OCI-LY7 (cell line): ENCODE measurements at regions not wholly inside any gene's neighbourhood (a gene's known extent, or its start where the extent isn't known, plus 50 kb on each side); places are given as distances from the start of the nearest gene placed in this dataset.

Experiments
- BruUV-seq: library from RNA; stranded (reverse); fragments of 400-500 nt; replicated peaks from 2 replicates; lab custom pipeline; 2021; lab: Mats Ljungman, UMichigan
- CTCF ChIA-PET: fragments of 300-600 bp; sonication (Branson Sonifier 250); formaldehyde crosslinking; loops from one replicate; lab custom pipeline; 2022; ENCODE audit warnings: antibody characterized with exemption; ENCODE audit not compliant: unreplicated experiment; lab: Charles Lee
- POLR2A ChIA-PET: fragments of 300-600 bp; sonication (Branson Sonifier 250); formaldehyde crosslinking; loops from one replicate; lab custom pipeline; 2022; ENCODE audit warnings: antibody characterized with exemption; lab: Charles Lee
- DNase-seq: peaks from one replicate; pipeline ENCODE4 v3.0.0-alpha.2; 2015; ENCODE audit warnings: low spot score
- H2AFZ ChIP-seq: fragments of 200-600 bp; sonication (generic), shearing (Covaris generic); 2 replicates; pipeline ENCODE4 v1.6.1; 2014; ENCODE audit warnings: mild to moderate bottlenecking, antibody characterized with exemption, low read length, moderate library complexity
- H3K27ac ChIP-seq: fragments of 200-600 bp; sonication (generic); 2 replicates; pipeline ENCODE4 v1.5.1; 2014; ENCODE audit warnings: mixed run types, low read depth, mild to moderate bottlenecking, moderate library complexity, low read length, inconsistent platforms; ENCODE audit not compliant: poor library complexity, severe bottlenecking
- H3K36me3 ChIP-seq: fragments of 200-600 bp; sonication (generic); 2 replicates; pipeline ENCODE4 v1.6.1; 2014; ENCODE audit warnings: mild to moderate bottlenecking, antibody characterized with exemption, low read length, moderate library complexity, mixed read lengths; ENCODE audit not compliant: insufficient read depth
- H3K4me1 ChIP-seq: fragments of 200-600 bp; sonication (generic); 2 replicates; pipeline ENCODE4 v1.5.1; 2014; ENCODE audit warnings: mild to moderate bottlenecking, low read length; ENCODE audit not compliant: insufficient read depth, poor library complexity, severe bottlenecking
- H3K4me2 ChIP-seq: fragments of 200-600 bp; sonication (generic); 2 replicates; pipeline ENCODE4 v1.6.1; 2014; ENCODE audit warnings: mild to moderate bottlenecking, low read length
- H3K4me3 ChIP-seq: fragments of 200-600 bp; sonication (generic); 2 replicates; pipeline ENCODE4 v1.5.1; 2014; ENCODE audit warnings: mild to moderate bottlenecking, low read depth, low read length; ENCODE audit not compliant: poor library complexity, severe bottlenecking
- H3K79me2 ChIP-seq: fragments of 200-600 bp; sonication (generic); 2 replicates; pipeline ENCODE4 v1.6.1; 2016; ENCODE audit warnings: low read depth, mild to moderate bottlenecking, low read length, moderate library complexity, mixed read lengths; ENCODE audit not compliant: insufficient read depth
- H3K9me2 ChIP-seq: fragments of 200-600 bp; sonication (generic); 2 replicates; pipeline ENCODE4 v1.6.1; 2016; ENCODE audit warnings: mild to moderate bottlenecking, low read length, mixed read lengths; ENCODE audit not compliant: insufficient read depth
- H3K9me3 ChIP-seq: fragments of 200-600 bp; sonication (generic); 2 replicates; pipeline ENCODE4 v1.6.1; 2014; ENCODE audit warnings: mild to moderate bottlenecking, mixed run types, low read length, mixed read lengths
- H4K20me1 ChIP-seq: fragments of 200-600 bp; sonication (generic); 2 replicates; pipeline ENCODE4 v1.6.1; 2014; ENCODE audit warnings: mild to moderate bottlenecking, antibody characterized with exemption, low read length, moderate library complexity, mixed read lengths; ENCODE audit not compliant: insufficient read depth
- CTCF ChIP-seq: fragments of 200-600 bp; sonication (generic); conservative IDR thresholded peaks from 2 replicates; pipeline ENCODE4 v1.5.1; 2014; ENCODE audit warnings: mild to moderate bottlenecking, antibody characterized with exemption, low read length, moderate library complexity, mixed read lengths
- EZH2phosphoT487 ChIP-seq: fragments of 200-600 bp; sonication (generic); IDR thresholded peaks from 2 replicates; pipeline ENCODE4 v1.6.1; 2018; ENCODE audit warnings: low read depth, borderline replicate concordance, mild to moderate bottlenecking, mixed run types, antibody characterized with exemption, low read length, moderate library complexity, mixed read lengths
- intact Hi-C: fragments of 100-400 bp; cut with micrococcal nuclease; formaldehyde crosslinking; loops from one replicate; pipeline ENCODE4 v1.10.0; 2022; ENCODE audit not compliant: unreplicated experiment

- Histone ChIP-seq H3K36me3 (no peaks in the 10 kb centered on the region), H3K9me3 (no peaks in the 10 kb centered on the region), H3K79me2 (no peaks in the 10 kb centered on the region), H3K4me3 (no peak overlapping the region), H2AFZ (no peak overlapping the region), H3K4me2 (no peak overlapping the region), H3K27ac (no peak overlapping the region), H3K9me2 (no peaks in the 10 kb centered on the region), H3K4me1 (no peaks in the 10 kb centered on the region), H4K20me1 (no peaks in the 10 kb centered on the region)
- DNase-seq: no peak
- ChIA-PET POLR2A (no interaction called here), CTCF (no interaction called here)
- BruUV-seq: no TSS peak
- TF ChIP-seq CTCF (no peak), EZH2phosphoT487 (no peak)
- intact Hi-C loops: no loop called here
Measured at GRCh38 chr5:1943481-1943880, 60.8 kb upstream of the IRX4 start.

DNA sequence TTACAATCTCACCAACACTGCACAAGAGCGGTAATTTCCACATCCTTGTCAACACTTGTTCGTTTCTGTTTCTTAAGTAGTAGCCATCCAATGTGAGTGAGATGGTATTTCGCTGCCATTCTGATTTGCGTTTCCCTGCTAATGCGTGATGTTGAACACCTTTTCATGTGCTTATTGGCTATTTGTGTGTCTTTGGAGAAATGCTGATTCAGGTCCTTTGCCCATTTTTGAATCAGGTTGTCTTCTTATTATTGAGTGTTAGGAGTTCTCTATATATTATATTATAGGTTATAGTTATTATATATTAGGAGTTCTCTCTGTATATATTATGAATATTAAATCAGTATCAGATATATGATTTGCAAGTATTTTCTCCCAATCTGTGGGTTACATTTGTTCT lies 59.9 kb upstream of the IRX4 start:
- H3K4me2 ChIP-seq: no peak overlapping the region
- H3K9me2 ChIP-seq: no peaks in the 10 kb centered on the region
- CTCF ChIA-PET: no interaction called here
- POLR2A ChIA-PET: interaction anchor here (0.6 kb wide), 1 partner anchor 95 kb away, joined by 4 read pairs; no protein-coding TSS in a partner anchor
- intact Hi-C loops: no loop called here
- no peaks in the 10 kb centered on the region for H4K20me1 ChIP-seq
- H3K4me1 ChIP-seq: no peaks in the 10 kb centered on the region
- H3K27ac ChIP-seq: no peak overlapping the region
- H3K4me3 ChIP-seq: no peak overlapping the region
- H3K9me3 ChIP-seq: no peaks in the 10 kb centered on the region
- no peak for TF ChIP-seq EZH2phosphoT487
- no peak for TF ChIP-seq CTCF
- no peak overlapping the region for H2AFZ ChIP-seq
- BruUV-seq: no TSS peak
- no peaks in the 10 kb centered on the region for H3K36me3 ChIP-seq
- H3K79me2 ChIP-seq: no peaks in the 10 kb centered on the region
- no peak for DNase-seq

DNA sequence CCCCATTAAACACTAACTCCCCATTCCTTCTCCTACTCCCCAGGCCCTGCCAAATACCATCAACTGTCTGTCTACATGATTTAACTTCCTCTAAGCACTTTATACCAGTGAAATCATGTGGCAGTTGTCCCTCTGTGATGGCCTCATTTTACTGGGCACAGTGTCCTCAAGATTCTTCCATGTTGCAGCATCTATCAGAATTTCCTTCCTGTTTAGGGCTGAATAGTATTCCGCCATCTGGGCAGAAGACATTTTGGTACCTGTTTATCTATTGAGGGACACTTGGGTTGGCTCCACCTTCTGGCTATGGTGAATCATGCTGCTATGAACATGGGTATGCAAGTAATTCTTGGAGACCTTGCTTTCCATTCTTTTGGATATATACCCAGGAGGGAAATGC lies 59.4 kb upstream of the IRX4 start:
- H3K4me2 ChIP-seq: no peak overlapping the region
- no peaks in the 10 kb centered on the region for H4K20me1 ChIP-seq
- H3K79me2 ChIP-seq: no peaks in the 10 kb centered on the region
- intact Hi-C loops: no loop called here
- TF ChIP-seq EZH2phosphoT487 (no peak), CTCF (peak; percentile 42; the same call in 1 of the 2 replicates)
- H2AFZ ChIP-seq: no peak overlapping the region
- no TSS peak for BruUV-seq
- no peaks in the 10 kb centered on the region for H3K9me2 ChIP-seq
- H3K9me3 ChIP-seq: no peaks in the 10 kb centered on the region
- CTCF ChIA-PET: no interaction called here
- H3K36me3 ChIP-seq: no peaks in the 10 kb centered on the region
- DNase-seq: no peak
- no peak overlapping the region for H3K27ac ChIP-seq
- no peak overlapping the region for H3K4me3 ChIP-seq
- no peaks in the 10 kb centered on the region for H3K4me1 ChIP-seq
- POLR2A ChIA-PET: no interaction called here
